Epithelial cell of proximal tubule (primary cell): ENCODE measurements at regions not wholly inside any gene's neighbourhood (a gene's known extent, or its start where the extent isn't known, plus 50 kb on each side); places are given as distances from the start of the nearest gene placed in this dataset.

Experiments used
- DNase-seq: peaks from one replicate; pipeline ENCODE4 v3.0.0-alpha.2; 2011; ENCODE audit warnings: low read depth
- H3K4me3 ChIP-seq: 2 replicates; pipeline ENCODE4 v1.5.1; 2011; ENCODE audit warnings: low read depth, mild to moderate bottlenecking, low read length
- TF ChIP-seq, protein P1 (sequence below): conservative IDR thresholded peaks from 2 replicates; pipeline ENCODE4 v1.5.1; 2012; ENCODE audit warnings: low read depth, mild to moderate bottlenecking, low read length

DNA sequence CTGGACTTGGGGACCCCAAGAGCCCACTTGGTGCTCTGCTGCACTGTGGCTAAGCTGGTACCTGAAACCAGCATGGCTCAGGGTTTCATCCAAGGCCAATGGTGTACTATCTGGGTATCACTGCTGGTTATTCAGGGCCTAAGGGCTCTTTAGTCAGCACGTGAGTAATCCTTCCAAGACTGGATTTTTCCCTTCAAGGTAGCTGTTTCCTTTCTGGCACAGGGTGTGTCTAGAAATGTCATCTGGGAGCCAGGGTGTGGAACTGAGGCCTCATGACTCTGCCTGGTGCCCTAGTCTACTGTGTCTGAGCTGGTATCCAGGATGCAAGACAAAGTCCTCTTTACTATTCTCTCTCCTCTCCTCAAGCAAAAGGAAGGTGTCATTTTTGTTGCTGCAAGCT is 99.0 kb upstream of the QRFPR start:
- TF ChIP-seq, protein P1, sequence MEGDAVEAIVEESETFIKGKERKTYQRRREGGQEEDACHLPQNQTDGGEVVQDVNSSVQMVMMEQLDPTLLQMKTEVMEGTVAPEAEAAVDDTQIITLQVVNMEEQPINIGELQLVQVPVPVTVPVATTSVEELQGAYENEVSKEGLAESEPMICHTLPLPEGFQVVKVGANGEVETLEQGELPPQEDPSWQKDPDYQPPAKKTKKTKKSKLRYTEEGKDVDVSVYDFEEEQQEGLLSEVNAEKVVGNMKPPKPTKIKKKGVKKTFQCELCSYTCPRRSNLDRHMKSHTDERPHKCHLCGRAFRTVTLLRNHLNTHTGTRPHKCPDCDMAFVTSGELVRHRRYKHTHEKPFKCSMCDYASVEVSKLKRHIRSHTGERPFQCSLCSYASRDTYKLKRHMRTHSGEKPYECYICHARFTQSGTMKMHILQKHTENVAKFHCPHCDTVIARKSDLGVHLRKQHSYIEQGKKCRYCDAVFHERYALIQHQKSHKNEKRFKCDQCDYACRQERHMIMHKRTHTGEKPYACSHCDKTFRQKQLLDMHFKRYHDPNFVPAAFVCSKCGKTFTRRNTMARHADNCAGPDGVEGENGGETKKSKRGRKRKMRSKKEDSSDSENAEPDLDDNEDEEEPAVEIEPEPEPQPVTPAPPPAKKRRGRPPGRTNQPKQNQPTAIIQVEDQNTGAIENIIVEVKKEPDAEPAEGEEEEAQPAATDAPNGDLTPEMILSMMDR, result no peak
- no peak overlapping the region for H3K4me3 ChIP-seq
- DNase-seq, result no peak

DNA sequence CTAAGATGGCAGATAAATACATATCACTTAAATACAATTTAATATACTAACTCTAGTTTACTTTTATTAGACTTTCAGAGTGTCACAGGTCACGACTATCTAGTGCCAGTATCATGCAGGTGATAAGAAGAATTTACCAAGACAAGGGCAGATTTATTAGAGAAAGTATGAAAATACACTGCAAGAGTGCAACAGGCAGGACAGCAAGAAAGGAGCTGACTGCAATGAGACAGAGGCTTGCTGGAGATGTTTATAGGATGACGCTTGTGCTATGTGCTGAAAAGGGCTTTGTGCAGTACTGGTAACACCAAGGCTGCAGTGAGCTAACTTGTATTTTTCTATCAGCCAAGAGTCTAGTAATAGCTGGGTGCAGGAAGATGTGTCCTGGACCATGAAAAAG is 96.7 kb upstream of the QRFPR start:
- H3K4me3 ChIP-seq, result no peak overlapping the region
- DNase-seq, result no peak
- TF ChIP-seq, protein P1, result no peak

DNA sequence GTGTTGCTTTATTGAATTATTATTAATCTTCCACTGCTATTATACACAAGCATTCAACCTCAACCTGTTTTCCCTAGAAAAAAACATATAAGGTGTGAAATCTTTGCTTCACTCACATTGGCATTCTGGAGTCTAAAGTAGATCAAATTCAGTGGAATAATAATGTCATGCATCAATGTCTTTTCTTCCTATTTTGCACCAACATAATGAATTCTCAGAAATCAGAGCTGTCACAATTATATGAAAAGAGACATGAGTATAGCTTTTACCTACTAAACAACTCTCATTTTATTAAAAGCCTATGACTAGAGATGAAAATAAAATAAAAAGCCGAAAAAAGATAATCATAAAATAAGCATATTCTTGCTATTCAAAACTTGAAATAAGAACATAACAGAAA is 96.3 kb upstream of the QRFPR start:
- H3K4me3 ChIP-seq, result no peak overlapping the region
- DNase-seq, result no peak
- TF ChIP-seq, protein P1, result no peak

DNA sequence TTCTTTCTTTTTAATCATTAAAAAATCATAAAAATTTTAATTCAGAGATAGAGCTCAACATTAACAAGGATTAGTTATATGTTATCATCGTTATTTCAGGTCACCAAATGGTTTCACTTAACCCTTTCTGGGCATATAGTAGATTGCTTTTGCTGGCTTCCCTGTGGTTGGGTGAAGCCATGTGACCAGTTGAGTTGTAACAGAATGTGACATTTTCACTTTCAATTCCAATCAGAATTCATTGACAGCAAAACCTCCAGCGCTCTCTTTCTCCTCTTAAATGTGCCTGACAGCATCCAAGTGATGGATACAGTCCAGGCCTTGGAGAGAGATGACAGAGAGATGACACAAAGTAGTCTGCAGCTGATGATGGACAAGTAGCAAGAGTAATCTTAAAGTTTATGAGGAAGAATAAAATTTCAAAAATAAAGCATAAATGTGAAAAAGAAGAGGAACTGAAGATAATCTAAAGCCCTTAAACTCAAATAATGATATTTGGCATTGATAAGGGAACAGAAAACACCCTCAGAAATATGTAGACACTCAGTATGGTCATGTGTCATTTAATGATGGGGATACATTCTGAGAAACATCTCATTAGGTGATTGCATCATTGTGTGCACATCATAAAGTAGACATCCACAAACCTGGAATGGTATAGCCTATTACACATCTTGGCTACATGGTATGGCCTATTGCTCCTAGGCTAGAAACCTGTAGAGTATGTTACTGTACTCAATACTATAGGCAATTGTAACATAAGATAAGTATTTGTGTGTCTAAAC is 92.3 kb upstream of the QRFPR start:
- DNase-seq, result no peak
- TF ChIP-seq, protein P1, result no peak

DNA sequence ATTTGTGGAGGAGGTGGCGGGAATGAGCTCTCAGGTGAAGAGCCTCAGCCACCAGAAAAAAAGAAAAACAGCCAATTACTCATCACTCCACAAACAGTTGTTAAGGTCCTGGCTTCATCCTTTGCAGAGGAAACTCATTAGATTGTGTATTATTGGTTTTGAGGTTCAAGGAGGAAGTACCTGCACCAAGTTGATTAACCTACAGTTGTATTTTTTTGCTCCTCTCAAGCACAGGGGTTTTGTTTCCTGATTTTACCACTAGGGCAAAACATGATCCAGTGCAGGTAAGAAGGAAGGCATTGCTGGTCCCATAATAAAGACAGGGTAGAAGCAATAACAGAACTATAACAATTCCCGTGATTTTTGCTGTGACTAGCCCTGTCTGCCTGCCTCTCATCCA is 84.0 kb upstream of the QRFPR start:
- no peak overlapping the region for H3K4me3 ChIP-seq
- DNase-seq, result no peak
- TF ChIP-seq, protein P1, result peak; percentile 42

More for the DNA sequence above, 92.3 kb upstream of the QRFPR start:
- H3K4me3 ChIP-seq, result no peak overlapping the region

DNA sequence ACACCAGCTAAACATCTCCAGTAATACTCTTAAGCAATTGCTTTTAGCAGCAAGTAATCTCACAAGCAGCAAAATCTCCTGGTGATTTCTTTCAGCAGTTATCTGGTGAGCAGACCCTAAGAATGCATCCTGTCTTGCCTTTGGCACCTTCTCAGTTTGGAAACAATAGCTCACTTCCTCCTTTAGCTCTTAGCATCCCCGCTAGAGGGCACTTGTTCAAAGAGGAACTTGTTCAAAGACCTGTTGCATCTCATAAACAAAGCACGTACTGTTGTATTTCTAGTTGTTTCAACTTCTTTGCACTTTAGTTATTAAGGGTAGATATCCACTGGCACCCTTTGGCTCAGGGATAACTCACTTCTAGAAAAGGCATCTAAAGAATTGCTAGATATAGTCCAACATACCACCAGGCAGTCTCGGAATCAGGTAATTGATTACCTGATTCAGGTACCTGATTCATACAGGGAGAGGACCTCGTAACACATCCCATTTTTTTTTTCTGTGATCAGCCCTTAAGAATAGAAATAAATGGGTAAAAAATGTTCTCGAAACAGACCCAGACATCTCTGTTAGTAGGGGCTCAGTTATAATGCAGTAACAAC is 81.9 kb upstream of the QRFPR start:
- TF ChIP-seq, protein P1, result peak; percentile 92
- H3K4me3 ChIP-seq, result no peak overlapping the region
- no peak for DNase-seq

DNA sequence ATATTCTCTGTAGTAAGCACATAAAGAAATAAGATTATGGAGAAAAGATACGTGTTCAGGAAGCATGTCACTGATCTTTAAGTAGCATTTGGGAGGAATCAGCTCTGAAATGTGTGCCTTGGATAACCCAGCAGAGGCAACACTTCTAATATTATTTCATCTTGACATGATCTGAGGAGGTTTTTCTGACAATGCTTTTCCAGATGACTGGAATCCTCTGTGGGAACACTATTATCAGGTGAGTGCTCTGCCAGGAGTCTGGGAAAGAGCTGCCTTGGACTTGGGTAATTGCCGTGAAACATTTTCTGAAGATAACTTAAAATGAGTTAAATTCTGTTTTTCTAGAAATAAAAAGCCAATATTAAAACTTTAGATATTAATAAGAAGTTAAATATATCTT is 78.2 kb upstream of the QRFPR start:
- H3K4me3 ChIP-seq, result no peak overlapping the region
- TF ChIP-seq, protein P1, result no peak
- DNase-seq, result no peak
